ENCODE measurements at regions not wholly inside any gene's neighbourhood (a gene's known extent, or its start where the extent isn't known, plus 50 kb on each side); places are given as distances from the start of the nearest gene placed in this dataset.

DNA sequence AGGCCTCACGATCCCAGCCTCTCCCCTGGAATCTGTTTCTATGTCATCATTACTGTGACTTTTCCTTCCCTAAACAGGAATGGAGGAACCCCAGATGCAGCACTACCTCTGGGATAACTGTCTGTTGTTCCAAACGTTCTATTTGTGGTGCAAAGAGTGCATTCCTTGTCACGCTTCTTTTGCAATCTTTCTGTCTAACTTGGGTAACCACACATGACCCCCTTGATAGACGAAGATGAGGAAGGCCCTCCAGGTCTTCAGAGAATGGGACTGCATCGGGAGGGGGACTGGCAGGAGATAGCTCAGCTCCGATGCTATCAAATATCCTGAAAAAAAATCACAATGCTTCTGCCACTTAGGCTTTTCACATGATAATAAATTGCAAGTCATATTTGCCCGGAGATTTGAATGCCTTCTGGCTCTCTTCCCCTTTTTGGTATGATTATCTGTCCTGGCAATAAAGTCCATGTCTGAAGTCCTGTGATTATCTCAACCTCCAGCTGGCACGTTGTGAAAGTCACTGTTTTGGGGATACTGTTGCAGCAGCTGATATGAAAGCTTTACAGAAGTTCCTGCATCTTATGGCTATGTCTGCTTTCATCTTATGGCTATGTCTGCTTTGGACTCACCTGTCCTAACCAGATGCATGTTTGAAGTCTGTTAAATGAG lies 148.7 kb upstream of the LMO4 start (continued):
- TF ChIP-seq, protein P1, sequence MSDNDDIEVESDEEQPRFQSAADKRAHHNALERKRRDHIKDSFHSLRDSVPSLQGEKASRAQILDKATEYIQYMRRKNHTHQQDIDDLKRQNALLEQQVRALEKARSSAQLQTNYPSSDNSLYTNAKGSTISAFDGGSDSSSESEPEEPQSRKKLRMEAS (IDR thresholded peaks at IDR 0.05; ENCODE audit: low read depth) = no peak
- TF ChIP-seq TAF1 (IDR thresholded peaks at IDR 0.05; ENCODE audit: borderline replicate concordance, low read depth, low read length) = no peak
- TF ChIP-seq RCOR1 (IDR thresholded peaks at IDR 0.05; ENCODE audit: low read length) = no peak
- no peak for TF ChIP-seq NFIC (IDR thresholded peaks at IDR 0.05; ENCODE audit: borderline replicate concordance)
- no peak for TF ChIP-seq CHD2 (IDR thresholded peaks at IDR 0.05; ENCODE audit: low read length, partially characterized antibody)
- TF ChIP-seq TEAD4 (IDR thresholded peaks at IDR 0.05; ENCODE audit: borderline replicate concordance, insufficient read depth) = no peak
- TF ChIP-seq FOXM1 (IDR thresholded peaks at IDR 0.05; ENCODE audit: low read depth) = no peak

- Histone ChIP-seq H2AFZ (ENCODE audit: low read depth) (no peak overlapping the region), H3K4me2 (no peak overlapping the region), H3K9me2 (no peaks in the 10 kb centered on the region), H3K9ac (no peak overlapping the region), H3K79me2 (ENCODE audit: insufficient read depth) (no peaks in the 10 kb centered on the region), H4K20me1 (ENCODE audit: insufficient read depth) (no peaks in the 10 kb centered on the region), H3K27me3 (ENCODE audit: insufficient read depth) (peaks cover 13% of the 10 kb centered on the region; the same call in 1 of the 2 replicates), H3K27ac (ENCODE audit: low read depth in 2 of 2, low read length in 1 of 2) (no peak overlapping the region), H3F3A (replicated peaks; ENCODE audit: insufficient read depth) (no peaks in the 10 kb centered on the region), H3K4me3 (ENCODE audit: low read depth in 2 of 2, low read length in 1 of 2) (no peak overlapping the region), H3K36me3 (replicated peaks in 1 of 2; ENCODE audit: control insufficient read depth in 1 of 2, insufficient read depth in 2 of 2, low read length in 1 of 2) (no peaks in the 10 kb centered on the region), H3K9me3 (no peaks in the 10 kb centered on the region), H3K4me1 (ENCODE audit: control insufficient read depth in 1 of 2, insufficient read depth in 2 of 2, low read depth in 1 of 2, low read length in 1 of 2) (no peaks in the 10 kb centered on the region)
- no peak for DNase-seq
- 76% methylated on average over 3 of the region's 3 CpGs for WGBS (ENCODE audit: low lambda C conversion rate)
- ChIA-PET POLR2A (no interaction called here), CTCF (no interaction called here)
- TF ChIP-seq RCOR1 (IDR thresholded peaks at IDR 0.05; ENCODE audit: low read length) (no peak), FOSL2 (IDR thresholded peaks at IDR 0.05; ENCODE audit: borderline replicate concordance, low read depth) (no peak), NRF1 (IDR thresholded peaks at IDR 0.05; ENCODE audit: low read depth, low read length) (no peak), MEF2A (IDR thresholded peaks at IDR 0.05; ENCODE audit: borderline replicate concordance, low read depth) (no peak), RFX5 (IDR thresholded peaks at IDR 0.05; ENCODE audit: low read length) (no peak), EP300 (IDR thresholded peaks at IDR 0.05; ENCODE audit: borderline replicate concordance in 1 of 2, low read depth in 1 of 2, low read length in 1 of 2) (no peak), TAF1 (IDR thresholded peaks at IDR 0.05; ENCODE audit: borderline replicate concordance, low read depth, low read length) (no peak), TCF12 (IDR thresholded peaks at IDR 0.05) (no peak), USF2 (IDR thresholded peaks at IDR 0.05; ENCODE audit: borderline replicate concordance, low read depth, low read length) (no peak), MXI1 (IDR thresholded peaks at IDR 0.05; ENCODE audit: low read depth, low read length) (no peak), POLR2AphosphoS5 (IDR thresholded peaks at IDR 0.05; ENCODE audit: low read depth, low read length) (no peak), NFIC (IDR thresholded peaks at IDR 0.05; ENCODE audit: borderline replicate concordance) (no peak), CTCF (IDR thresholded peaks at IDR 0.05) (no peak), GATA2 (CRISPR knock-in tag; IDR thresholded peaks at IDR 0.05) (no peak)
- TF ChIP-seq, protein P2, sequence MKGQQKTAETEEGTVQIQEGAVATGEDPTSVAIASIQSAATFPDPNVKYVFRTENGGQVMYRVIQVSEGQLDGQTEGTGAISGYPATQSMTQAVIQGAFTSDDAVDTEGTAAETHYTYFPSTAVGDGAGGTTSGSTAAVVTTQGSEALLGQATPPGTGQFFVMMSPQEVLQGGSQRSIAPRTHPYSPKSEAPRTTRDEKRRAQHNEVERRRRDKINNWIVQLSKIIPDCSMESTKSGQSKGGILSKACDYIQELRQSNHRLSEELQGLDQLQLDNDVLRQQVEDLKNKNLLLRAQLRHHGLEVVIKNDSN (IDR thresholded peaks at IDR 0.05; ENCODE audit: borderline replicate concordance, low read depth) = no peak
- TF ChIP-seq, protein P3, sequence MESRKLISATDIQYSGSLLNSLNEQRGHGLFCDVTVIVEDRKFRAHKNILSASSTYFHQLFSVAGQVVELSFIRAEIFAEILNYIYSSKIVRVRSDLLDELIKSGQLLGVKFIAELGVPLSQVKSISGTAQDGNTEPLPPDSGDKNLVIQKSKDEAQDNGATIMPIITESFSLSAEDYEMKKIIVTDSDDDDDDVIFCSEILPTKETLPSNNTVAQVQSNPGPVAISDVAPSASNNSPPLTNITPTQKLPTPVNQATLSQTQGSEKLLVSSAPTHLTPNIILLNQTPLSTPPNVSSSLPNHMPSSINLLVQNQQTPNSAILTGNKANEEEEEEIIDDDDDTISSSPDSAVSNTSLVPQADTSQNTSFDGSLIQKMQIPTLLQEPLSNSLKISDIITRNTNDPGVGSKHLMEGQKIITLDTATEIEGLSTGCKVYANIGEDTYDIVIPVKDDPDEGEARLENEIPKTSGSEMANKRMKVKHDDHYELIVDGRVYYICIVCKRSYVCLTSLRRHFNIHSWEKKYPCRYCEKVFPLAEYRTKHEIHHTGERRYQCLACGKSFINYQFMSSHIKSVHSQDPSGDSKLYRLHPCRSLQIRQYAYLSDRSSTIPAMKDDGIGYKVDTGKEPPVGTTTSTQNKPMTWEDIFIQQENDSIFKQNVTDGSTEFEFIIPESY (IDR thresholded peaks at IDR 0.05; ENCODE audit: borderline replicate concordance, low read depth) = no peak
- TF ChIP-seq, protein P4, sequence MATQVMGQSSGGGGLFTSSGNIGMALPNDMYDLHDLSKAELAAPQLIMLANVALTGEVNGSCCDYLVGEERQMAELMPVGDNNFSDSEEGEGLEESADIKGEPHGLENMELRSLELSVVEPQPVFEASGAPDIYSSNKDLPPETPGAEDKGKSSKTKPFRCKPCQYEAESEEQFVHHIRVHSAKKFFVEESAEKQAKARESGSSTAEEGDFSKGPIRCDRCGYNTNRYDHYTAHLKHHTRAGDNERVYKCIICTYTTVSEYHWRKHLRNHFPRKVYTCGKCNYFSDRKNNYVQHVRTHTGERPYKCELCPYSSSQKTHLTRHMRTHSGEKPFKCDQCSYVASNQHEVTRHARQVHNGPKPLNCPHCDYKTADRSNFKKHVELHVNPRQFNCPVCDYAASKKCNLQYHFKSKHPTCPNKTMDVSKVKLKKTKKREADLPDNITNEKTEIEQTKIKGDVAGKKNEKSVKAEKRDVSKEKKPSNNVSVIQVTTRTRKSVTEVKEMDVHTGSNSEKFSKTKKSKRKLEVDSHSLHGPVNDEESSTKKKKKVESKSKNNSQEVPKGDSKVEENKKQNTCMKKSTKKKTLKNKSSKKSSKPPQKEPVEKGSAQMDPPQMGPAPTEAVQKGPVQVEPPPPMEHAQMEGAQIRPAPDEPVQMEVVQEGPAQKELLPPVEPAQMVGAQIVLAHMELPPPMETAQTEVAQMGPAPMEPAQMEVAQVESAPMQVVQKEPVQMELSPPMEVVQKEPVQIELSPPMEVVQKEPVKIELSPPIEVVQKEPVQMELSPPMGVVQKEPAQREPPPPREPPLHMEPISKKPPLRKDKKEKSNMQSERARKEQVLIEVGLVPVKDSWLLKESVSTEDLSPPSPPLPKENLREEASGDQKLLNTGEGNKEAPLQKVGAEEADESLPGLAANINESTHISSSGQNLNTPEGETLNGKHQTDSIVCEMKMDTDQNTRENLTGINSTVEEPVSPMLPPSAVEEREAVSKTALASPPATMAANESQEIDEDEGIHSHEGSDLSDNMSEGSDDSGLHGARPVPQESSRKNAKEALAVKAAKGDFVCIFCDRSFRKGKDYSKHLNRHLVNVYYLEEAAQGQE (IDR thresholded peaks at IDR 0.05; ENCODE audit: low read depth, low read length) = no peak
Measured at GRCh38 chr1:87180682-87181081, 148.0 kb upstream of the LMO4 start.

All from SK-N-SH (cell line).